H1 (cell line): ENCODE measurements at regions not wholly inside any gene's neighbourhood (a gene's known extent, or its start where the extent isn't known, plus 50 kb on each side); places are given as distances from the start of the nearest gene placed in this dataset.

Experiments used
- CTCF ChIA-PET: fragments of 300-600 bp; sonication (Branson Sonifier 250); formaldehyde crosslinking; loops from one replicate; lab custom pipeline; 2021; ENCODE audit not compliant: partially characterized antibody; lab: Charles Lee
- POLR2A ChIA-PET: fragments of 300-600 bp; sonication (Branson Sonifier 250); formaldehyde crosslinking; loops from one replicate; lab custom pipeline; 2021; ENCODE audit warnings: inconsistent platforms; ENCODE audit not compliant: partially characterized antibody; lab: Charles Lee
- DNase-seq, 2 experiments: peaks; one replicate each; pipeline versions ENCODE4 v3.0.0 to v3.0.0-alpha.2; 2010 to 2022; ENCODE audit warnings: low spot score in 2 of 2, low read depth in 1 of 2, mixed read lengths in 1 of 2
- FAIRE-seq: peaks from 2 replicates; lab custom pipeline; 2011; peaks lifted over from hg19 to GRCh38; lab: Jason Lieb, UNC
- H2AFZ ChIP-seq: 2 replicates; pipeline ENCODE4 v1.8.1; 2012; ENCODE audit warnings: low read length, inconsistent platforms
- H2AK5ac ChIP-seq: 2 replicates; pipeline ENCODE4 v1.6.1; 2013; ENCODE audit warnings: low read depth, low read length
- H2BK120ac ChIP-seq: replicated peaks from 2 replicates; pipeline ENCODE3; 2013; ENCODE audit warnings: low read depth, low read length, inconsistent platforms
- H2BK12ac ChIP-seq: 2 replicates; pipeline ENCODE4 v1.6.1; 2013; ENCODE audit warnings: low read depth, low read length
- H2BK15ac ChIP-seq: 2 replicates; pipeline ENCODE4 v1.6.1; 2013; ENCODE audit warnings: low read length
- H2BK20ac ChIP-seq: 2 replicates; pipeline ENCODE4 v1.6.1; 2013; ENCODE audit warnings: low read length
- H2BK5ac ChIP-seq: 2 replicates; pipeline ENCODE4 v1.6.1; 2013; ENCODE audit warnings: low read depth, low read length
- H3K14ac ChIP-seq: 2 replicates; pipeline ENCODE4 v1.6.1; 2013; ENCODE audit warnings: inconsistent platforms; ENCODE audit not compliant: insufficient read length
- H3K18ac ChIP-seq: 2 replicates; pipeline ENCODE4 v1.6.1; 2013; ENCODE audit warnings: low read length; ENCODE audit errors: extremely low read depth
- H3K23ac ChIP-seq: 2 replicates; pipeline ENCODE4 v1.6.1; 2013; ENCODE audit warnings: inconsistent platforms; ENCODE audit not compliant: insufficient read length
- H3K23me2 ChIP-seq: 2 replicates; pipeline ENCODE4 v1.6.1; 2013; ENCODE audit warnings: low read depth, low read length
- H3K27ac ChIP-seq: 2 replicates; pipeline ENCODE4 v1.6.1; 2011; ENCODE audit warnings: low read depth, low read length, inconsistent platforms
- H3K27me3 ChIP-seq, 4 experiments: replicated peaks in 1 of 4; 1 replicate in 1 of 4; 2 replicates in 3 of 4; pipeline versions ENCODE4 v1.6.1 to v1.8.1; 2011 to 2013; ENCODE audit warnings: low read length in 3 of 4, mild to moderate bottlenecking in 3 of 4, inconsistent platforms in 2 of 4, mixed read lengths in 2 of 4, moderate library complexity in 1 of 4; ENCODE audit not compliant: control insufficient read depth in 3 of 4, insufficient read depth in 3 of 4; ENCODE audit errors: extremely low read depth in 1 of 4
- H3K36me3 ChIP-seq, 4 experiments: 2 replicates each; pipeline versions ENCODE4 v1.6.1 to v1.8.1; 2011 to 2013; ENCODE audit warnings: mild to moderate bottlenecking in 4 of 4, low read length in 3 of 4, moderate library complexity in 2 of 4, control low read depth in 1 of 4, inconsistent platforms in 1 of 4; ENCODE audit not compliant: insufficient read depth in 4 of 4, control insufficient read depth in 2 of 4
- H3K4ac ChIP-seq: replicated peaks from 2 replicates; pipeline ENCODE3; 2013; ENCODE audit warnings: low read length, low read depth, mixed read lengths, inconsistent platforms; ENCODE audit not compliant: insufficient read length
- H3K4me1 ChIP-seq, 4 experiments: replicated peaks in 1 of 4; 1 replicate in 1 of 4; 2 replicates in 3 of 4; pipeline versions ENCODE4 v1.6.1 to v1.8.1; 2011 to 2013; ENCODE audit warnings: low read length in 3 of 4, inconsistent platforms in 2 of 4, mixed read lengths in 1 of 4; ENCODE audit not compliant: insufficient read depth in 4 of 4, control insufficient read depth in 3 of 4
- H3K4me2 ChIP-seq, 2 experiments: 2 replicates each; pipeline versions ENCODE4 v1.6.1 to v1.8.1; 2011 to 2013; ENCODE audit warnings: low read depth in 2 of 2, low read length in 2 of 2, control low read depth in 1 of 2, inconsistent platforms in 1 of 2, mild to moderate bottlenecking in 1 of 2; ENCODE audit not compliant: insufficient read depth in 1 of 2
- H3K4me3 ChIP-seq, 4 experiments: fragments of 200-600, 300-600 bp in 1 of 4; sonication (generic), shearing (Covaris generic), sonication (Bioruptor Twin) in 1 of 4; 2 replicates each; pipeline versions ENCODE4 v1.5.1 to v1.8.1; 2011 to 2016; ENCODE audit warnings: low read length in 4 of 4, low read depth in 3 of 4, control low read depth in 2 of 4, inconsistent platforms in 2 of 4, mild to moderate bottlenecking in 2 of 4, mixed read lengths in 1 of 4, moderate library complexity in 1 of 4; ENCODE audit not compliant: insufficient read depth in 2 of 4; ENCODE audit errors: extremely low read depth in 1 of 4
- H3K56ac ChIP-seq: replicated peaks from 2 replicates; pipeline ENCODE3; 2013; ENCODE audit warnings: low read depth, mild to moderate bottlenecking, mixed read lengths, low read length, inconsistent platforms; ENCODE audit not compliant: insufficient read length
- H3K79me1 ChIP-seq: 2 replicates; pipeline ENCODE4 v1.6.1; 2013; ENCODE audit warnings: low read depth, low read length, control low read depth
- H3K79me2 ChIP-seq, 2 experiments: 2 replicates each; pipeline versions ENCODE4 v1.6.1 to v1.8.1; 2012 to 2013; ENCODE audit warnings: low read length in 2 of 2, mild to moderate bottlenecking in 2 of 2, inconsistent platforms in 1 of 2; ENCODE audit not compliant: insufficient read depth in 2 of 2, control insufficient read depth in 1 of 2
- H3K9ac ChIP-seq, 4 experiments: replicated peaks in 1 of 4; 1 replicate in 1 of 4; 2 replicates in 3 of 4; pipeline versions ENCODE4 v1.6.1 to v1.8.1; 2011 to 2013; ENCODE audit warnings: low read depth in 3 of 4, low read length in 3 of 4, control low read depth in 2 of 4, mild to moderate bottlenecking in 2 of 4, moderate library complexity in 2 of 4, inconsistent platforms in 1 of 4; ENCODE audit errors: extremely low read depth in 1 of 4
- H3K9me3 ChIP-seq, 2 experiments: 2 replicates each; pipeline versions ENCODE4 v1.6.1 to v1.8.1; 2012 to 2013; ENCODE audit warnings: mild to moderate bottlenecking in 2 of 2, moderate library complexity in 2 of 2, control low read depth in 1 of 2, inconsistent platforms in 1 of 2, low read depth in 1 of 2, low read length in 1 of 2, mixed read lengths in 1 of 2; ENCODE audit not compliant: insufficient read depth in 2 of 2
- H4K20me1 ChIP-seq, 2 experiments: replicated peaks in 1 of 2; 2 replicates each; pipeline versions ENCODE3 to v1.8.1; 2011 to 2013; ENCODE audit warnings: inconsistent platforms in 2 of 2, low read length in 2 of 2, mild to moderate bottlenecking in 1 of 2; ENCODE audit not compliant: insufficient read depth in 2 of 2, control insufficient read depth in 1 of 2
- H4K5ac ChIP-seq: 2 replicates; pipeline ENCODE4 v1.6.1; 2013; ENCODE audit warnings: low read length, low read depth, mixed read lengths, inconsistent platforms; ENCODE audit not compliant: insufficient read length
- H4K8ac ChIP-seq: 2 replicates; pipeline ENCODE4 v1.8.0; 2013; ENCODE audit warnings: mild to moderate bottlenecking, moderate library complexity, low read length, inconsistent platforms; ENCODE audit not compliant: insufficient read depth; ENCODE audit errors: extremely low read depth
- H4K91ac ChIP-seq: replicated peaks from 2 replicates; pipeline ENCODE3; 2013; ENCODE audit warnings: low read length, mixed read lengths, inconsistent platforms; ENCODE audit not compliant: insufficient read length
- CHD1 ChIP-seq: IDR thresholded peaks from 2 replicates; pipeline ENCODE4 v1.6.1; 2012; ENCODE audit warnings: low read depth, low read length, improper control_type of control experiment
- CTBP2 ChIP-seq: IDR thresholded peaks from 2 replicates; pipeline ENCODE4 v1.7.0; 2011; ENCODE audit warnings: borderline replicate concordance, mild to moderate bottlenecking, moderate library complexity, mixed read lengths, low read length; ENCODE audit not compliant: insufficient read depth, insufficient read length
- EGR1 ChIP-seq: IDR thresholded peaks from 2 replicates; pipeline ENCODE4 v1.6.1; 2011; ENCODE audit warnings: low read depth, low read length, borderline replicate concordance
- GTF2F1 ChIP-seq: IDR thresholded peaks from 2 replicates; pipeline ENCODE4 v1.6.1; 2012; ENCODE audit warnings: low read depth, low read length, improper control_type of control experiment, borderline replicate concordance
- NANOG ChIP-seq: IDR thresholded peaks from 2 replicates; pipeline ENCODE4 v1.6.1; 2011; ENCODE audit warnings: low read length, low read depth, mild to moderate bottlenecking, inconsistent platforms; ENCODE audit not compliant: insufficient read depth, poor library complexity, severe bottlenecking
- RNF2 ChIP-seq: fragments of 200-900, 300-1000 bp; sonication (generic); IDR thresholded peaks from 2 replicates; pipeline ENCODE4 v1.7.1; 2016; ENCODE audit warnings: borderline replicate concordance, low read depth, mild to moderate bottlenecking, antibody characterized with exemption, low read length; ENCODE audit not compliant: poor library complexity, severe bottlenecking; ENCODE audit errors: missing control alignments
- SIN3A ChIP-seq, 2 experiments: IDR thresholded peaks in 1 of 2; conservative IDR thresholded peaks in 1 of 2; 2 replicates each; pipeline ENCODE4 v1.6.1; 2011 to 2012; ENCODE audit warnings: low read length in 2 of 2, improper control_type of control experiment in 1 of 2, low read depth in 1 of 2, mild to moderate bottlenecking in 1 of 2
- SIRT6 ChIP-seq: IDR thresholded peaks from one replicate; pipeline ENCODE4 v1.7.1; 2012; ENCODE audit warnings: low read length, inconsistent platforms
- TEAD4 ChIP-seq: IDR thresholded peaks from 2 replicates; pipeline ENCODE4 v1.6.1; 2012; ENCODE audit warnings: low read depth, low read length, inconsistent platforms, mixed read lengths
- WGBS, 2 experiments: shearing (Covaris generic) in 1 of 2; methylation state at CpG; one replicate each; pipeline versions ENCODE4 v1.1.6 to v1.1.7; 2013 to 2015; ENCODE audit warnings: low lambda C conversion rate in 2 of 2, mixed read lengths in 2 of 2, inconsistent platforms in 1 of 2, low coverage in 1 of 2, missing lambda C conversion rate in 1 of 2; ENCODE audit not compliant: insufficient replicate concordance in 2 of 2, insufficient coverage in 1 of 2, insufficient read length in 1 of 2; ENCODE audit errors: extremely low coverage in 1 of 2, missing lambda C conversion rate in 1 of 2; 5-methylcytosine and 5-hydroxymethylcytosine counted together

DNA sequence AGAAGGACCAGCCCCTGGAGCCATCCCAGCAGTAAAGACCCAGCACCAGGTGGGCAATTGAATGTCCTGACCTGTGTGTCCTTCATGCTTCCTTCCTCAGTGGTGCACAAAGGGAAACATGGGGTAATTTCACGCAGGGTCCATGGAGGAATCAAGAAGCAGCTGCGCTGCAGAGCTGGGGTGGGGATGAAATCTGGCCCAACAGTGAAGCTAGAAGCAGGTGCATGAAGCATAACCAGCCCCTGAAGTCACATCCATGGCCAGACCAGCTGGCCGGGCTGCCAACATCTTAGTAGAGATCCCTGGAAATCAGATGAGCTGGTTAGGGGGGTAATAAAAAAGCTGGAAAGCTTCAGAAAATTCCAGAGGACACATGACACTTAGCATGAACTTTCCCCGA, 646.7 kb upstream of the DEFB115 start:
- H3K4ac ChIP-seq = no peak overlapping the region
- 78% methylated on average over 4 of the region's 4 CpGs; no CpG with 5 or more reads in 1 of the 2 experiments for WGBS, 2 experiments
- POLR2A ChIA-PET = no interaction called here
- H3K4me3 ChIP-seq = no peak overlapping the region
- H2BK120ac ChIP-seq = no peak overlapping the region
- H3K56ac ChIP-seq = no peak overlapping the region
- CTCF ChIA-PET = no interaction called here
- no peaks in the 10 kb centered on the region for H3K4me1 ChIP-seq
- no peak for TF ChIP-seq SIRT6
- no peak for TF ChIP-seq NANOG
- no peak for TF ChIP-seq TEAD4
- TF ChIP-seq EGR1 = no peak
- no peak for TF ChIP-seq GTF2F1
- no peak for TF ChIP-seq SIN3A (conservative IDR thresholded peaks at IDR 0.05 in 1 of 2, IDR thresholded peaks at IDR 0.05 in 1 of 2; ENCODE audit: low read depth in 1 of 2, low read length in 2 of 2)
- no peak for TF ChIP-seq CTBP2
- TF ChIP-seq RNF2 = no peak
- TF ChIP-seq CHD1 = no peak
- TF ChIP-seq, all 59 proteins: peak for 0
- Histone ChIP-seq H4K8ac (no peak overlapping the region), H2BK5ac (no peak overlapping the region), H2BK15ac (no peak overlapping the region), H2BK12ac (no peak overlapping the region), H4K91ac (no peak overlapping the region), H3K23ac (no peak overlapping the region), H2AFZ (no peak overlapping the region), H4K20me1 (no peaks in the 10 kb centered on the region), H3K9me3 (peaks cover 78 to 96% of the 10 kb centered on the region in 2 experiments), H3K9ac (no peak overlapping the region), H3K23me2 (no peaks in the 10 kb centered on the region), H2BK20ac (no peak overlapping the region), H3K79me2 (no peaks in the 10 kb centered on the region), H4K5ac (no peak overlapping the region), H3K27ac (no peak overlapping the region), H3K18ac (no peak overlapping the region), H3K14ac (no peak overlapping the region), H3K36me3 (no peaks in the 10 kb centered on the region), H2AK5ac (no peak overlapping the region), H3K79me1 (no peaks in the 10 kb centered on the region), H3K27me3 (no peaks in the 10 kb centered on the region), H3K4me2 (no peak overlapping the region)
- FAIRE-seq (no peak), DNase-seq (no peak)
